Kidney capillary endothelial cell (primary cell): ENCODE measurements at regions not wholly inside any gene's neighbourhood (a gene's known extent, or its start where the extent isn't known, plus 50 kb on each side); places are given as distances from the start of the nearest gene placed in this dataset.
"Not testable (repeated sequence)": the region's sequence is repeated elsewhere in the genome, so short reads cannot be mapped to it uniquely, and the experiment has no call there.

Experiments used
- DNase-seq: peaks from one replicate; pipeline ENCODE4 v3.0.0-alpha.2; 2018; ENCODE audit warnings: low spot score

DNA sequence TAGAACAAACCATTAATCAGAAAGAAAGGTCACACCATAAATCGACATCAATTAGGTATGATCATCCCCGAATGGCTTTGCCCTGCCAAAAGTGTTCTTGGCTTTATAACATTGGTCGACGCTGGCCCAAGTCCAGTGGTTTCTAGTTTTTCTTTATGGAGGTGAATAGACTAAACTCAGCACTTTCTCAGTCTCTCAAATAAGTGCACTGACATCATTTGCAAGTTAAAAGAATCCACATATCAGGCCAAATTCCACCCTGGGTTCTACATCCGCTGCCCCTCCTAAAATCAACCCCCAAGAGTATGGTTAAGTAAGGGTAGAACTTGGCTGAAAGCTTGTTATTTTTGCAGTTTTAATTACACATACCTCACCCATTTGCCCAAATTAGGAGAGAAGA lies 314.3 kb downstream of the C12orf75 start:
- DNase-seq: no peak

GRCh38 chr12:105654606-105655005 lies 324.1 kb downstream of the C12orf75 start:
- DNase-seq: no peak

GRCh38 chr12:105658389-105658788 lies 327.9 kb downstream of the C12orf75 start:
- no peak for DNase-seq

DNA sequence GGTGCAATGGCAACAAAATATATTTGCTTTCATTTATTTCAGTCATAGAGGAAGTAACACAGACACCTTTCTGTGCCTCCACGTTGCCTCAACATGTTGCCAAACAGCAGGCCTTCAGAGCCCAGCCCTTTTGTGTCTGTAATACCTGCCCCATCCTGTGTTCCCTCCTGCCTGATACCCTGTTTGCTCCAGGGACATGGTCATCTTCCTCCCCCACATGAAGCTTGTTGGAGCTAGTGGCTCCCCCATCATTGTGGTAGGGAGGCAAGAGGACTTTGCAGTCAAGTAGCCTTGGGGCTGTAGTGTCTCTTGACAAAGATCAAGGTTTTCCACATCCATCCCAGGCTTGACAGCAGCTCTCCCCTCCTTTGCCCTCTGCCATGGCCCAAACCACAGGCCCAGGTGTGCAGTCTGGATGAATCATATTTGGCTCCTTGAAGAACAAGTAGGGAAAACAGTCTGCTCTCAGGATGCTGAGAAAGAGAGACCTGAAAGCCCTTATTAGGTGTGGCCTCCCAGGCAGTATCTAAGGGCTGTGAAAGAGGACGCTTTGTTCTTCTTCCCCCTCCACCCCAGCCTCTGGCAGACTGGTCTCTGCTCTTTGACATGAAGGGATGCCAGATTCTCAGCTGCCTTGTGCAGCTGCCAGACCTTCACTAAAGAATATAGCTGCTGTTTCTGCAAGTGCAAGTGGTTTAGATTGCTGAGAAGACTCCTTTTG lies 329.0 kb downstream of the C12orf75 start:
- no peak for DNase-seq

DNA sequence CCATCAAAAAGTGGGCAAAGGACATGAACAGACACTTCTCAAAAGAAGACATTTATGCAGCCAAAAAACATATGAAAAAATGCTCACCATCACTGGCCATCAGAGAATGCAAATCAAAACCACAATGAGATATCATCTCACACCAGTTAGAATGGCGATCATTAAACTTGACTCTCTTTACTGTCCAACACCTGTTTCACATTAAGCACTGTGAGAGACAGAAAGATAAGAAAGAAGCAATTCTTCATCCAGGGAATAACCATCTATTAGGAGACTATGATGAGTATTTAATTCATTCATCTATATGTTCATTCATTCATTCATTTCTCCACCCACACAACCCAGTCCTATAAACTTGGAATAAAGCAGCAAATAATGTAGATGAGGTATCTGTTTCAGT lies 334.3 kb downstream of the C12orf75 start:
- not testable (repeated sequence) for DNase-seq

DNA sequence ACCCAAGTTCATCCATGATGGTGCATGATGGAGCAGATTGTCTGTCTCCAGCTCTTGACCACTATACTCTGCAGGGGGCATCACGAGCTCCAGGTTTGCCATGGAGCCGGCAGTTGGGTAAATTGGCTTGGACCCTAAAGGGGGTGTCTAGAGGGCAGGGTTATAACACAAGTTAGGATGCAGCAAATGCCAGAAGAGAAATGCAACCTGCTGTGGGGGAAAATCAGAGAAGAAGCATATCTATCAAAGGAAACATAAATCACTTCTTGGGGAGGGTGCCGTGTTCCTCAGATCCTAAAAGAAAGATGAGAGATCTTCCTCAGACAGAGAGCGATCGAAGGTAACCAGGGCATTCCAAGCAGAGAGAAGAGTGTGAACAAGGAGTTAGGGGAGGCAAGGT lies 334.9 kb downstream of the C12orf75 start:
- no peak for DNase-seq

GRCh38 chr12:105667973-105668743 lies 337.7 kb downstream of the C12orf75 start:
- DNase-seq: no peak

DNA sequence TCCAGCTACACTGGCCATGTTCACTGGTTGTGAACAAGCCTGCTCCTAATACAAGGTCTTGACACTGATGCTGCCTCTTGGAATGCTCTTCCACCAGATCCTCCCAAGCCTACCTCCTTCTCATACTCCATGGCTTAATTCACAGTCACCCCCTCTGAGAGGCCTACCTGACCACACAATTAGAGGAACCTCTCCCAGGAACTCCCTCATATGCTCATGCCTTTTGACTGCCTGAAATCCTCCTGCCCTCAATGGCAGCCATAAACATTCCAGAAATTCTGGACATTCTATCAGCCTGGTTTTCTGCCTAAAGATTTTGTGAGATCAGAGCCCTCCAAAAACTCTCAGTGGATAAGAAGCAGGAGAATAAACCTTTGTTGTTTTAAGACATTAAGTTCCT lies 340.2 kb downstream of the C12orf75 start:
- DNase-seq: no peak

- no peak for DNase-seq
These were observed 341.2 kb downstream of the C12orf75 start for GRCh38 chr12:105671720-105672119.

GRCh38 chr12:105672121-105672975 lies 341.9 kb downstream of the C12orf75 start:
- DNase-seq: no peak

DNA sequence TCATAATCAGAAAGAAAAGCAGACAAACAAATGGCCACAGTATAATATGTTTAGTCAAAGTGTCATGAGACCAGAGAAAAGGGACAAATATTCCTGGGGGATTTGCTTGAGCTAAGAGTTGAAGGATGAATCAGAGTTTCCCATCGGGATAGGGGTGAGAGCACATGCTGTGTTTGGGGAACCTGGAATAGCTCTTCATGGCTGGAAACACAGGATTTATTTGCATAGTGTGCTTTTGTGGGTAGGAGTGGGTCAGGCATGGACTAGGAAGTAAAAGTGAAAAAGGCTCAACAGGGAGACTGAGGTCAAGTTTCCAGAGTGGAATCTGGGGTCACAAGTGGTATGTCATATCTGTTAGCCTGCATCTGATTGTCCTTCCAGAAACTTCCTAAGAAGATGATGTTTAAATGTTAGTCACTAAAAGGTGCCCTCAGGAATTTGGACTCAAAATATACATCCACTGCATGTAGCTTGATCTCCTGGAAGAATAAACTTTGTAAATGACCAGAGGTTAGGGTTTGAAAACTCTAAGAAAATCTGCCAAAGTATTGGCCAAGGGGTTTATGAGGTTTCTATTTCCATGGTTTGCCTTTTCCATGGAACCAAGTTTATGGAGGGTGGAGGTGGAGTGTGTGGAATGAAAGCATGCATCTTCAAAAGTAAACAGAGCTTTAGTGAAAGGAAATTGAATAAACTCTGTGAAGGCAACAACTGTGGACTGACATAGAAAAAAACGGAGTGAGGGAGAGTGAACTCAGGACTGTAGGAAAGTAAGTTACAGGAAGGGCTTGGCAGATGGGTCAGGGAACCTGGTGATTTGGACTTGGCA lies 344.6 kb downstream of the C12orf75 start:
- DNase-seq: no peak

DNA sequence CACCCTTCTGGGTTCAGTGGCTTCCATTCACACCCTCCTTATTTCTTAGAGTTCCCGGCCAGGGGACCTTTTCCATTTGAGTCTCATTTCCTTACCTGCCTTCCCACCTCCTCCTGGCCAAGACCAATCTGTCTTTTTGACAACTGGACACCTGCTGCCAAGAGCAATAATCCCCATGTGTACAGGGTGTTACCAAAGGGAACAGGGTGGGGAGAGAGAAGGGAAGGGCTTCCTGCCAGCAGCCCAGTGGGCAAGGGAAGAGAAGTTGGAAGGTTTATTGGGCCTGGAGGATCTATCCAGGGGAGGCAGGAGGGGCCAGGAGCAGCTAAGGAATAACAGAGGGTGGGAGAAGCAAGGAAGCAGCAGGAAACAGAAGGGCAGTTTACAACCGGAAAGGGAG lies 346.2 kb downstream of the C12orf75 start:
- no peak for DNase-seq

- no peak for DNase-seq
These were observed 347.2 kb downstream of the C12orf75 start for GRCh38 chr12:105677672-105678071.

- DNase-seq: no peak
These were observed 349.5 kb downstream of the C12orf75 start for GRCh38 chr12:105679982-105680381.

GRCh38 chr12:105681341-105681740 lies 350.9 kb downstream of the C12orf75 start:
- no peak for DNase-seq

DNA sequence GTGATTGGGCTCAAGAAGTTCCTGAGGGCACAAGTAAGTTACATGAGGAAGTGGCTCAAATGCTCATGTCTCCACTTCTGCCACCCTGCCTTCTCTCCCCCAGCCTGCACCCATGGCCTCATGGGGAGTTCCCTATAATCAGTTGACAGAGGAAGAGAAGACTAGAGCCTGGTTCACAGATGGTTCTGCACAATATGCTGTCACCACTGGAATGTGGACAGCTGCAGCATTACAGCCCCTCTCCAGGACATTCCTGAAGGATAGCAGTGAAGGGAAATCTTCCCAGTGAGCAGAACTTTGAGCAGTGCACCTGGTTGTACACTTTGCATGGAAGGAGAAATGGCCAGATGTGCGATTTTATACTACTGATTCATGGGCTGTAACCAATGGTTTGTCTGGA lies 352.3 kb downstream of the C12orf75 start:
- not testable (repeated sequence) for DNase-seq

DNA sequence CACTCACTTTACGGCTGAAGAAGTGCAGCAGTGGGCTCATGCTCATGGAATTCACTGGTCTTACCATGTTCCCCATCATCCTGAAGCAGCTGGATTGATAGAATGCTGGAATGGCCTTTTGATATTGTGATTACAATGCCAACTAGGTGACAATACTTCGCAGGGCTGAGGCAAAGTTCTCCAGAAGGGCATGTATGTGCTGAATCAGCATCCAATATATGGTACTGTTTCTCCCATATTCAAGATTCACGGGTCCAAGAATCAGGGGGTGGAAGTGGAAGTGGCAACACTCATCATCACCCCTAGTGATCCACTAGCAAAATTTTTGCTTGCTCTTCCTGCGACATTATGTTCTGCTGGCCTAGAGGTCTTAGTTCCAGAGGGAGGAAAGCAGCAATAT lies 353.3 kb downstream of the C12orf75 start:
- not testable (repeated sequence) for DNase-seq

GRCh38 chr12:105698075-105698474 lies 367.6 kb downstream of the C12orf75 start:
- no peak for DNase-seq

DNA sequence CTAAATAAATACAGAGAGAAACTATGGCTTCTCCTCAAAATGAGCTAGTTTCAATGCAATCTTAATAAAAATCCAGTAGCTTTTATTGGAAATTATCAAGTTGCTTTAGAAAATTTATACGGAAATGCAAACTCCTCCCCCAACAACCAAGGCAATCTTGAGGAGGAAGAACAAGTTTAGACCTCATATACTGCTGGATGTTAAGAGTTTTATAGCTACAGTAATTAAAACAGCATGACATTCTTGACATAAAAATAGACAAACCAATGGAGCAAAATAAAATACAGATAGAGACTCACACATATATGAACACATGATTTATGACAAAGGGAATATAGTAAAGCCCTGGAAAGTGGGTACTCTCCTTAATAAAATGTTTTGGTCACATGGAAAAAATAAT lies 368.7 kb downstream of the C12orf75 start:
- no peak for DNase-seq

GRCh38 chr12:105704787-105705186 lies 374.3 kb downstream of the C12orf75 start:
- no peak for DNase-seq

GRCh38 chr12:105705235-105705634 lies 374.7 kb downstream of the C12orf75 start:
- no peak for DNase-seq

- DNase-seq: peak; percentile 68
These were observed 375.3 kb downstream of the C12orf75 start for GRCh38 chr12:105705765-105706164.
